Activated CD4-positive, alpha-beta memory T cell treated with anti-CD3 and anti-CD28 coated beads for 36 hours (primary cell): ENCODE measurements at regions not wholly inside any gene's neighbourhood (a gene's known extent, or its start where the extent isn't known, plus 50 kb on each side); places are given as distances from the start of the nearest gene placed in this dataset.
"Not testable (repeated sequence)": the region's sequence is repeated elsewhere in the genome, so short reads cannot be mapped to it uniquely, and the experiment has no call there.

Source experiments
- CTCF ChIA-PET: fragments of 350-600 bp; sonication (Branson Sonifier 250); formaldehyde crosslinking; loops from one replicate; lab custom pipeline; 2021; ENCODE audit warnings: antibody characterized with exemption, inconsistent platforms; lab: Charles Lee
- POLR2A ChIA-PET: fragments of 350-600 bp; sonication (Branson Sonifier 250); formaldehyde crosslinking; loops from one replicate; lab custom pipeline; 2021; ENCODE audit warnings: antibody characterized with exemption; lab: Charles Lee
- DNase-seq: peaks from one replicate; pipeline ENCODE4 v3.0.0-alpha.2; 2020
- H3K27ac Mint-ChIP-seq: one replicate; pipeline ENCODE4 v1.8.0; 2021; ENCODE audit warnings: mixed read lengths
- H3K27me3 Mint-ChIP-seq: one replicate; pipeline ENCODE4 v1.8.0; 2021; ENCODE audit warnings: mixed read lengths
- H3K36me3 Mint-ChIP-seq: one replicate; pipeline ENCODE4 v1.8.0; 2021; ENCODE audit warnings: mixed read lengths
- H3K4me1 Mint-ChIP-seq: one replicate; pipeline ENCODE4 v1.8.0; 2021; ENCODE audit warnings: low read depth, mixed read lengths
- H3K4me3 Mint-ChIP-seq: one replicate; pipeline ENCODE4 v1.8.0; 2021; ENCODE audit warnings: mild to moderate bottlenecking, mixed read lengths
- H3K9me3 Mint-ChIP-seq: one replicate; pipeline ENCODE4 v1.8.0; 2021; ENCODE audit warnings: mixed read lengths
- intact Hi-C: fragments of 100-400 bp; cut with micrococcal nuclease; formaldehyde crosslinking; loops from one replicate; pipeline ENCODE4 v1.15.1; 2023

GRCh38 chr1:114032271-114033215 is 53.3 kb downstream of the OLFML3 start:
- no peaks in the 10 kb centered on the region for H3K9me3 Mint-ChIP-seq
- H3K4me1 Mint-ChIP-seq, result no peaks in the 10 kb centered on the region
- no peak for DNase-seq
- no peaks in the 10 kb centered on the region for H3K27me3 Mint-ChIP-seq
- ChIA-PET CTCF (interaction anchor here (0.5 to 1.3 kb wide), 3 partner anchors 21 to 1198 kb away, joined by 4 to 5 read pairs (median 4); no protein-coding TSS in a partner anchor), POLR2A (no interaction called here)
- intact Hi-C loops, result no loop called here
- no peak overlapping the region for H3K27ac Mint-ChIP-seq
- H3K36me3 Mint-ChIP-seq, result no peaks in the 10 kb centered on the region
- no peak overlapping the region for H3K4me3 Mint-ChIP-seq

GRCh38 chr1:114033216-114033706 is 54.0 kb downstream of the OLFML3 start:
- Mint-ChIP-seq H3K27me3 (no peaks in the 10 kb centered on the region), H3K9me3 (no peaks in the 10 kb centered on the region), H3K4me3 (no peak overlapping the region), H3K36me3 (no peaks in the 10 kb centered on the region), H3K4me1 (no peaks in the 10 kb centered on the region), H3K27ac (no peak overlapping the region)
- intact Hi-C loops, result no loop called here
- CTCF ChIA-PET, result interaction anchor here (0.5 to 1.3 kb wide), 3 partner anchors 20 to 1198 kb away, joined by 4 to 5 read pairs (median 4); no protein-coding TSS in a partner anchor
- DNase-seq, result no peak
- POLR2A ChIA-PET, result no interaction called here

- Mint-ChIP-seq H3K4me1 (no peaks in the 10 kb centered on the region), H3K9me3 (no peaks in the 10 kb centered on the region), H3K27ac (no peak overlapping the region), H3K36me3 (no peaks in the 10 kb centered on the region), H3K4me3 (no peak overlapping the region), H3K27me3 (no peaks in the 10 kb centered on the region)
- no peak for DNase-seq
- CTCF ChIA-PET, result interaction anchor here (0.5 kb wide), 1 partner anchor 10 kb away, joined by 4 read pairs; no protein-coding TSS in a partner anchor
- intact Hi-C loops, result no loop called here
- POLR2A ChIA-PET, result no interaction called here
Observed at GRCh38 chr1:114033961-114034360, 54.7 kb downstream of the OLFML3 start.

- no peak overlapping the region for H3K4me3 Mint-ChIP-seq
- CTCF ChIA-PET, result no interaction called here
- intact Hi-C loops, result no loop called here
Observed at GRCh38 chr1:114034567-114035303, 55.5 kb downstream of the OLFML3 start.

GRCh38 chr1:114035304-114035700 is 56.0 kb downstream of the OLFML3 start:
- no peaks in the 10 kb centered on the region for H3K36me3 Mint-ChIP-seq
- DNase-seq, result no peak
- intact Hi-C loops, result no loop called here
- H3K4me3 Mint-ChIP-seq, result no peak overlapping the region
- peaks cover 2% of the 10 kb centered on the region for H3K4me1 Mint-ChIP-seq
- no peaks in the 10 kb centered on the region for H3K27me3 Mint-ChIP-seq
- no peak overlapping the region for H3K27ac Mint-ChIP-seq
- ChIA-PET POLR2A (no interaction called here), CTCF (no interaction called here)
- H3K9me3 Mint-ChIP-seq, result no peaks in the 10 kb centered on the region

More at GRCh38 chr1:114034567-114035303, 55.5 kb downstream of the OLFML3 start:
- no peaks in the 10 kb centered on the region for H3K36me3 Mint-ChIP-seq
- no peaks in the 10 kb centered on the region for H3K4me1 Mint-ChIP-seq
- no peaks in the 10 kb centered on the region for H3K27me3 Mint-ChIP-seq
- POLR2A ChIA-PET, result no interaction called here
- DNase-seq, result no peak
- H3K9me3 Mint-ChIP-seq, result no peaks in the 10 kb centered on the region
- H3K27ac Mint-ChIP-seq, result no peak overlapping the region

- DNase-seq, H3K9me3 Mint-ChIP-seq, H3K4me1 Mint-ChIP-seq, H3K4me3 Mint-ChIP-seq, H3K27me3 Mint-ChIP-seq, POLR2A ChIA-PET, H3K36me3 Mint-ChIP-seq, intact Hi-C loops, H3K27ac Mint-ChIP-seq: not testable (repeated sequence)
- CTCF ChIA-PET, result interaction anchor here (1.1 kb wide), 1 partner anchor 28 kb away, joined by 5 read pairs; no protein-coding TSS in a partner anchor
Observed at GRCh38 chr1:114036841-114037630, 57.8 kb downstream of the OLFML3 start.

- intact Hi-C loops, result no loop called here
- H3K27ac Mint-ChIP-seq, result no peak overlapping the region
- CTCF ChIA-PET, result interaction anchor here (1.1 kb wide), 1 partner anchor 29 kb away, joined by 5 read pairs; no protein-coding TSS in a partner anchor
- DNase-seq, result no peak
- H3K9me3 Mint-ChIP-seq, result no peaks in the 10 kb centered on the region
- no peaks in the 10 kb centered on the region for H3K36me3 Mint-ChIP-seq
- H3K4me1 Mint-ChIP-seq, result peaks cover 3% of the 10 kb centered on the region
- H3K27me3 Mint-ChIP-seq, result no peaks in the 10 kb centered on the region
- H3K4me3 Mint-ChIP-seq, result no peak overlapping the region
- POLR2A ChIA-PET, result no interaction called here
Observed at GRCh38 chr1:114037631-114037890, 58.3 kb downstream of the OLFML3 start.

- no peak overlapping the region for H3K4me3 Mint-ChIP-seq
- peaks cover 3% of the 10 kb centered on the region for H3K4me1 Mint-ChIP-seq
- H3K9me3 Mint-ChIP-seq, result no peaks in the 10 kb centered on the region
- H3K27me3 Mint-ChIP-seq, result no peaks in the 10 kb centered on the region
- ChIA-PET POLR2A (interaction anchor here (0.6 kb wide), 1 partner anchor 139 kb away, joined by 3 read pairs; no protein-coding TSS in a partner anchor), CTCF (interaction anchor here (1.1 to 1.5 kb wide), 2 partner anchors 29 to 60 kb away, joined by 4 to 5 read pairs; no protein-coding TSS in a partner anchor)
- H3K36me3 Mint-ChIP-seq, result no peaks in the 10 kb centered on the region
- intact Hi-C loops, result no loop called here
- no peak for DNase-seq
- no peak overlapping the region for H3K27ac Mint-ChIP-seq
Observed at GRCh38 chr1:114037962-114038816, 58.9 kb downstream of the OLFML3 start.
